ENCODE measurements at regions not wholly inside any gene's neighbourhood (a gene's known extent, or its start where the extent isn't known, plus 50 kb on each side); places are given as distances from the start of the nearest gene placed in this dataset.

DNA sequence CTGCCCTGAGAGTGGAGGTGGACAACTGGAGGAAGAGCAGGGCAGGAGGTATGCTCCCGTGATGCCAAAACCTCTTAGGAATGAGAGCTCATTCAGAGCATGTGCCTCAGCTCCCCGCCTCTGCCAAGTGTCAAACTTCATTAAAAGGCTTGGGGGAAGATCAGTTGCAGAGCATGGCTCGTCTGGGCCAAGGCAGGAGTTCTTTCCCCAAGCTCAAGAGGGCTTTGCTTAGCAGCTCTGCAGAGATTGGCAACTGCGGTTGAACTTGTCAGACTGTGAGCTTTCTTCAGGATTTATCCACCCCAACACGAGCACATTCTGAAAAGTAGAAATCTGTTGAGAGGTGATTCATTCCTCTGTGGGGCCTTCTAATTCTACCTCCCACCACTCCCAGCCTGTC, 248.1 kb downstream of the HS3ST3A1 start (continued):
- TF ChIP-seq, protein P1, sequence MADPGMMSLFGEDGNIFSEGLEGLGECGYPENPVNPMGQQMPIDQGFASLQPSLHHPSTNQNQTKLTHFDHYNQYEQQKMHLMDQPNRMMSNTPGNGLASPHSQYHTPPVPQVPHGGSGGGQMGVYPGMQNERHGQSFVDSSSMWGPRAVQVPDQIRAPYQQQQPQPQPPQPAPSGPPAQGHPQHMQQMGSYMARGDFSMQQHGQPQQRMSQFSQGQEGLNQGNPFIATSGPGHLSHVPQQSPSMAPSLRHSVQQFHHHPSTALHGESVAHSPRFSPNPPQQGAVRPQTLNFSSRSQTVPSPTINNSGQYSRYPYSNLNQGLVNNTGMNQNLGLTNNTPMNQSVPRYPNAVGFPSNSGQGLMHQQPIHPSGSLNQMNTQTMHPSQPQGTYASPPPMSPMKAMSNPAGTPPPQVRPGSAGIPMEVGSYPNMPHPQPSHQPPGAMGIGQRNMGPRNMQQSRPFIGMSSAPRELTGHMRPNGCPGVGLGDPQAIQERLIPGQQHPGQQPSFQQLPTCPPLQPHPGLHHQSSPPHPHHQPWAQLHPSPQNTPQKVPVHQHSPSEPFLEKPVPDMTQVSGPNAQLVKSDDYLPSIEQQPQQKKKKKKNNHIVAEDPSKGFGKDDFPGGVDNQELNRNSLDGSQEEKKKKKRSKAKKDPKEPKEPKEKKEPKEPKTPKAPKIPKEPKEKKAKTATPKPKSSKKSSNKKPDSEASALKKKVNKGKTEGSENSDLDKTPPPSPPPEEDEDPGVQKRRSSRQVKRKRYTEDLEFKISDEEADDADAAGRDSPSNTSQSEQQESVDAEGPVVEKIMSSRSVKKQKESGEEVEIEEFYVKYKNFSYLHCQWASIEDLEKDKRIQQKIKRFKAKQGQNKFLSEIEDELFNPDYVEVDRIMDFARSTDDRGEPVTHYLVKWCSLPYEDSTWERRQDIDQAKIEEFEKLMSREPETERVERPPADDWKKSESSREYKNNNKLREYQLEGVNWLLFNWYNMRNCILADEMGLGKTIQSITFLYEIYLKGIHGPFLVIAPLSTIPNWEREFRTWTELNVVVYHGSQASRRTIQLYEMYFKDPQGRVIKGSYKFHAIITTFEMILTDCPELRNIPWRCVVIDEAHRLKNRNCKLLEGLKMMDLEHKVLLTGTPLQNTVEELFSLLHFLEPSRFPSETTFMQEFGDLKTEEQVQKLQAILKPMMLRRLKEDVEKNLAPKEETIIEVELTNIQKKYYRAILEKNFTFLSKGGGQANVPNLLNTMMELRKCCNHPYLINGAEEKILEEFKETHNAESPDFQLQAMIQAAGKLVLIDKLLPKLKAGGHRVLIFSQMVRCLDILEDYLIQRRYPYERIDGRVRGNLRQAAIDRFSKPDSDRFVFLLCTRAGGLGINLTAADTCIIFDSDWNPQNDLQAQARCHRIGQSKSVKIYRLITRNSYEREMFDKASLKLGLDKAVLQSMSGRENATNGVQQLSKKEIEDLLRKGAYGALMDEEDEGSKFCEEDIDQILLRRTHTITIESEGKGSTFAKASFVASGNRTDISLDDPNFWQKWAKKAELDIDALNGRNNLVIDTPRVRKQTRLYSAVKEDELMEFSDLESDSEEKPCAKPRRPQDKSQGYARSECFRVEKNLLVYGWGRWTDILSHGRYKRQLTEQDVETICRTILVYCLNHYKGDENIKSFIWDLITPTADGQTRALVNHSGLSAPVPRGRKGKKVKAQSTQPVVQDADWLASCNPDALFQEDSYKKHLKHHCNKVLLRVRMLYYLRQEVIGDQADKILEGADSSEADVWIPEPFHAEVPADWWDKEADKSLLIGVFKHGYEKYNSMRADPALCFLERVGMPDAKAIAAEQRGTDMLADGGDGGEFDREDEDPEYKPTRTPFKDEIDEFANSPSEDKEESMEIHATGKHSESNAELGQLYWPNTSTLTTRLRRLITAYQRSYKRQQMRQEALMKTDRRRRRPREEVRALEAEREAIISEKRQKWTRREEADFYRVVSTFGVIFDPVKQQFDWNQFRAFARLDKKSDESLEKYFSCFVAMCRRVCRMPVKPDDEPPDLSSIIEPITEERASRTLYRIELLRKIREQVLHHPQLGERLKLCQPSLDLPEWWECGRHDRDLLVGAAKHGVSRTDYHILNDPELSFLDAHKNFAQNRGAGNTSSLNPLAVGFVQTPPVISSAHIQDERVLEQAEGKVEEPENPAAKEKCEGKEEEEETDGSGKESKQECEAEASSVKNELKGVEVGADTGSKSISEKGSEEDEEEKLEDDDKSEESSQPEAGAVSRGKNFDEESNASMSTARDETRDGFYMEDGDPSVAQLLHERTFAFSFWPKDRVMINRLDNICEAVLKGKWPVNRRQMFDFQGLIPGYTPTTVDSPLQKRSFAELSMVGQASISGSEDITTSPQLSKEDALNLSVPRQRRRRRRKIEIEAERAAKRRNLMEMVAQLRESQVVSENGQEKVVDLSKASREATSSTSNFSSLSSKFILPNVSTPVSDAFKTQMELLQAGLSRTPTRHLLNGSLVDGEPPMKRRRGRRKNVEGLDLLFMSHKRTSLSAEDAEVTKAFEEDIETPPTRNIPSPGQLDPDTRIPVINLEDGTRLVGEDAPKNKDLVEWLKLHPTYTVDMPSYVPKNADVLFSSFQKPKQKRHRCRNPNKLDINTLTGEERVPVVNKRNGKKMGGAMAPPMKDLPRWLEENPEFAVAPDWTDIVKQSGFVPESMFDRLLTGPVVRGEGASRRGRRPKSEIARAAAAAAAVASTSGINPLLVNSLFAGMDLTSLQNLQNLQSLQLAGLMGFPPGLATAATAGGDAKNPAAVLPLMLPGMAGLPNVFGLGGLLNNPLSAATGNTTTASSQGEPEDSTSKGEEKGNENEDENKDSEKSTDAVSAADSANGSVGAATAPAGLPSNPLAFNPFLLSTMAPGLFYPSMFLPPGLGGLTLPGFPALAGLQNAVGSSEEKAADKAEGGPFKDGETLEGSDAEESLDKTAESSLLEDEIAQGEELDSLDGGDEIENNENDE (IDR thresholded peaks at IDR 0.05; ENCODE audit: insufficient replicate concordance, low read length), result no peak
